Spleen (tissue), 11 donors: ENCODE measurements at regions not wholly inside any gene's neighbourhood (a gene's known extent, or its start where the extent isn't known, plus 50 kb on each side); places are given as distances from the start of the nearest gene placed in this dataset.

ENCODE experiments used
- DNase-seq: peaks from one replicate; pipeline ENCODE4 v3.0.0-alpha.2; 2020
- H3K27ac ChIP-seq, 8 donors: fragments of 200-600 bp; sonication (generic) in 7 of 8; 1 replicate in 4 of 8; 2 replicates in 4 of 8; pipeline versions ENCODE4 v1.5.0 to v1.8.0; 2016 to 2021; ENCODE audit warnings: inconsistent platforms in 4 of 8, mild to moderate bottlenecking in 4 of 8, moderate library complexity in 1 of 8
- H3K27me3 ChIP-seq, 7 donors: fragments of 200-600 bp; sonication (generic) in 6 of 7; replicated peaks in 1 of 7; 1 replicate in 4 of 7; 2 replicates in 3 of 7; pipeline versions ENCODE4 v1.5.0 to v1.8.0; 2016 to 2021; ENCODE audit warnings: inconsistent platforms in 3 of 7, mild to moderate bottlenecking in 1 of 7
- H3K36me3 ChIP-seq, 6 donors: fragments of 200-600 bp; sonication (generic) in 5 of 6; 1 replicate in 4 of 6; 2 replicates in 2 of 6; pipeline versions ENCODE4 v1.5.0 to v1.8.0; 2016 to 2021; ENCODE audit warnings: inconsistent platforms in 2 of 6
- H3K4me1 ChIP-seq, 6 donors: fragments of 200-600 bp; sonication (generic) in 5 of 6; 1 replicate in 3 of 6; 2 replicates in 3 of 6; pipeline versions ENCODE4 v1.5.0 to v1.8.0; 2016 to 2021; ENCODE audit warnings: inconsistent platforms in 3 of 6
- H3K4me3 ChIP-seq, 8 donors: fragments of 200-600 bp; sonication (generic) in 7 of 8; 1 replicate in 4 of 8; 2 replicates in 4 of 8; pipeline versions ENCODE4 v1.5.0 to v1.8.0; 2016 to 2021; ENCODE audit warnings: inconsistent platforms in 4 of 8, mild to moderate bottlenecking in 4 of 8, moderate library complexity in 2 of 8
- H3K9me3 ChIP-seq, 8 donors: fragments of 200-600 bp; sonication (generic) in 7 of 8; 1 replicate in 4 of 8; 2 replicates in 4 of 8; pipeline versions ENCODE4 v1.5.0 to v1.8.0; 2016 to 2021; ENCODE audit warnings: inconsistent platforms in 4 of 8
- POLR2A ChIP-seq, 3 donors: fragments of 450-650 bp; IDR thresholded peaks; one replicate each; pipeline ENCODE4 v1.5.1; 2017; ENCODE audit warnings: antibody characterized with exemption in 3 of 3, mild to moderate bottlenecking in 1 of 3
- POLR2AphosphoS5 ChIP-seq, 3 donors: sonication (generic); formaldehyde crosslinking; IDR thresholded peaks; one replicate each; pipeline ENCODE4 v1.5.1; 2017; ENCODE audit warnings: antibody characterized with exemption in 3 of 3
- WGBS, 5 donors: extraction: QIAGEN DNeasy Blood & Tissue Kit in 3 of 5; methylation state at CpG; one replicate each; pipeline versions ENCODE4 v1.1.5 to v1.1.7; 2013 to 2018; 5-methylcytosine and 5-hydroxymethylcytosine counted together
- intact Hi-C: fragments of 100-400 bp; cut with DNase I; formaldehyde crosslinking; loops from one replicate; pipeline ENCODE4 v1.15.0; 2023; ENCODE audit warnings: low total_unique reads
- TF ChIP-seq, protein P1 (sequence below), 11 experiments: fragments of 200-600 bp in 7 of 11; fragments of 450-650 bp in 4 of 11; sonication (generic) in 4 of 11; IDR thresholded peaks in 8 of 11; conservative IDR thresholded peaks in 3 of 11; 1 replicate in 7 of 11; 2 replicates in 4 of 11; pipeline versions ENCODE4 v1.4.0 to v1.8.0; 2016 to 2021; ENCODE audit warnings: antibody characterized with exemption in 11 of 11, inconsistent platforms in 4 of 11, mild to moderate bottlenecking in 1 of 11
- donor health status: healthy with polysubstance abuse.
- donor health status: DM: no; HTN: no; CAD: no; lungs with moderate emphysema.
- donor health status: DM: no; HTN: no; CAD: no.
- donor health status: Bipolar disorder and iron deficiency.
- donor health status: healthy.
- donor health status: DM: no; HTN: no; CAD: no.
- donor health status: DM: yes; HTN: yes; CAD: no.

DNA sequence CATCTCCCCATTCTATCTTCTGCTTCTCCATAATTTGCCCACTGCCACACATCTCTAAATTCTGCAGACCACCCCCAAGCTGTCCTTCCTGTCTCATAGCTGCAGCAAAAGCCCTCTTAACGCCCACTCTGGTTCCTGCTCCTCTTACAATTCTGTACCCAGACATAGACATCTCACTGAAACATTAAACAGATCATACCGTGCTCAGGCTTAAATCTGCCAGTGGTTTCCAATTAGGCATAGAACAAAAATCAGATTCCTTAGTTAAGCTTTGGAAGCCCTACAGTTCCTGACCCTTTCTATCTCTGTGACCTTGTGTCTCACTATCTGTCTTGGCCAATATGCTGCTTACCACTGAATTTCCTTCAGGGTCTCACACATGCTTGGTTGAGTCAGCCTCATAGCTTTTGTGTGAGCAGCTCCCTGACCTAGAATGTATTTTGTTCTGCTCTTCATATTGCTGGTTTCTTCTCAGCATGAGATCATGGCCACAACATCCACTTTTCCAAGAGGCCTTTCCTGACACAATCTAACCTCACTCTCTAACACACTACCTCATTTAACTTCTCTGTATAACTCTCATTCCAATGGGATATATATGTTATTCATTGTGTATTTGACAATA, 749.7 kb downstream of the MAFB start:
- no peak for DNase-seq
- Histone ChIP-seq H3K9me3 (no peaks in the 10 kb centered on the region), H3K27ac (no peak overlapping the region), H3K4me3 (no peak overlapping the region), H3K27me3 (peaks cover 0 to 8% (median 0%) of the 10 kb centered on the region in 7 donors), H3K4me1 (peaks cover 0 to 5% (median 0%) of the 10 kb centered on the region in 6 donors), H3K36me3 (no peaks in the 10 kb centered on the region)
- 78 to 83% (median 81%) methylated on average over 2 of the region's 2 CpGs for WGBS, 5 donors
- TF ChIP-seq POLR2AphosphoS5 (IDR thresholded peaks at IDR 0.05) = no peak
- TF ChIP-seq, protein P1, sequence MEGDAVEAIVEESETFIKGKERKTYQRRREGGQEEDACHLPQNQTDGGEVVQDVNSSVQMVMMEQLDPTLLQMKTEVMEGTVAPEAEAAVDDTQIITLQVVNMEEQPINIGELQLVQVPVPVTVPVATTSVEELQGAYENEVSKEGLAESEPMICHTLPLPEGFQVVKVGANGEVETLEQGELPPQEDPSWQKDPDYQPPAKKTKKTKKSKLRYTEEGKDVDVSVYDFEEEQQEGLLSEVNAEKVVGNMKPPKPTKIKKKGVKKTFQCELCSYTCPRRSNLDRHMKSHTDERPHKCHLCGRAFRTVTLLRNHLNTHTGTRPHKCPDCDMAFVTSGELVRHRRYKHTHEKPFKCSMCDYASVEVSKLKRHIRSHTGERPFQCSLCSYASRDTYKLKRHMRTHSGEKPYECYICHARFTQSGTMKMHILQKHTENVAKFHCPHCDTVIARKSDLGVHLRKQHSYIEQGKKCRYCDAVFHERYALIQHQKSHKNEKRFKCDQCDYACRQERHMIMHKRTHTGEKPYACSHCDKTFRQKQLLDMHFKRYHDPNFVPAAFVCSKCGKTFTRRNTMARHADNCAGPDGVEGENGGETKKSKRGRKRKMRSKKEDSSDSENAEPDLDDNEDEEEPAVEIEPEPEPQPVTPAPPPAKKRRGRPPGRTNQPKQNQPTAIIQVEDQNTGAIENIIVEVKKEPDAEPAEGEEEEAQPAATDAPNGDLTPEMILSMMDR (IDR thresholded peaks at IDR 0.05 in 8 of 11, conservative IDR thresholded peaks at IDR 0.05 in 3 of 11) = no peak
- TF ChIP-seq POLR2A (IDR thresholded peaks at IDR 0.05) = no peak
- intact Hi-C loops = no loop called here

DNA sequence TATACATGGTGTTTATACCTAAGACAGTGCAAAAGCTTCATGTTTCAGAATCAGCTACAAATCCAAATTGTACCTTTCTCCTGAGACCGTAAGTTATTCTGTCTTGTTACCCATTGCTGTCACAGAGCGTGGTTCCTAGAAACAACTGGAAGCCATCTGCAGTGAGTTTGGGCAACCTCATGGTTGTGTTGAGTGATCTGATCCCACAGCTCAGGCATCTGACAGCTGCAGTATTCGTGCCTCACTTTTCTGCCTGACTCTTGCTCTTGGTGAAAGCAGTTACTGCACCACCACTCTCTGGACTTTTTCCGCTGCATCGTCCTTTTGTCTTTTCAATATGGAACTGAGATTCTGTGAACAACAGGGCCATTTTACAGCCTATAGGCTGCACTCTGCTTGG, 752.6 kb downstream of the MAFB start:
- Histone ChIP-seq H3K27me3 (peaks cover 0 to 4% (median 0%) of the 10 kb centered on the region in 7 donors), H3K36me3 (no peaks in the 10 kb centered on the region), H3K27ac (no peak overlapping the region), H3K9me3 (no peaks in the 10 kb centered on the region), H3K4me1 (peaks cover 0 to 4% (median 0%) of the 10 kb centered on the region in 6 donors), H3K4me3 (no peak overlapping the region)
- no peak for TF ChIP-seq POLR2A (IDR thresholded peaks at IDR 0.05)
- TF ChIP-seq, protein P1 (IDR thresholded peaks at IDR 0.05 in 8 of 11, conservative IDR thresholded peaks at IDR 0.05 in 3 of 11) = no peak
- no peak for TF ChIP-seq POLR2AphosphoS5 (IDR thresholded peaks at IDR 0.05)
- DNase-seq = no peak
- WGBS, 5 donors = 75 to 82% (median 77%) methylated on average over 5 of the region's 5 CpGs
- intact Hi-C loops = no loop called here

DNA sequence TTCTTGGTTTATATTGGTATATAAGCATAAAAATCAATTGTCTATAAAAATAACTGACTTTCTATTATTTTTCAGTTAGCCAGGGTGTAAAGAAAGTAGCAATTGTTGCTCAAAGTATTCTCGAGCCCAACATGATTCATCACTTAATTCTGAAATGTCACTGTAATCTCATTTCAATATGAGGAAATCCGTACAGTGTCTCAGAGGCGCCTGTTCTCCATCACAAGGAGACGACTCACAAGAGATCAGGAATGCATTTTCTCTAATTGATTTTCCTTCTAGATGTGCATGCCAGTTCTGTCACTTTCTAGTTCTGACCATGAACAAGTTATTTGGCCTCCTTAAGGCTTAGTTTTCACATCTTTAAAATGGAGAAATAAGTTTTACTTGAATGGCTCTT, 753.1 kb downstream of the MAFB start:
- H3K4me1 ChIP-seq = no peaks in the 10 kb centered on the region
- WGBS, 5 donors = 66 to 74% (median 70%) methylated on average over 4 of the region's 4 CpGs
- H3K27me3 ChIP-seq = peaks cover 0 to 4% (median 0%) of the 10 kb centered on the region in 7 donors
- H3K4me3 ChIP-seq = no peak overlapping the region
- no peaks in the 10 kb centered on the region for H3K9me3 ChIP-seq
- DNase-seq = no peak
- no peak for TF ChIP-seq POLR2AphosphoS5 (IDR thresholded peaks at IDR 0.05)
- TF ChIP-seq POLR2A (IDR thresholded peaks at IDR 0.05) = no peak
- TF ChIP-seq, protein P1 (IDR thresholded peaks at IDR 0.05 in 8 of 11, conservative IDR thresholded peaks at IDR 0.05 in 3 of 11) = no peak
- intact Hi-C loops = no loop called here
- H3K36me3 ChIP-seq = no peaks in the 10 kb centered on the region
- H3K27ac ChIP-seq = no peak overlapping the region

DNA sequence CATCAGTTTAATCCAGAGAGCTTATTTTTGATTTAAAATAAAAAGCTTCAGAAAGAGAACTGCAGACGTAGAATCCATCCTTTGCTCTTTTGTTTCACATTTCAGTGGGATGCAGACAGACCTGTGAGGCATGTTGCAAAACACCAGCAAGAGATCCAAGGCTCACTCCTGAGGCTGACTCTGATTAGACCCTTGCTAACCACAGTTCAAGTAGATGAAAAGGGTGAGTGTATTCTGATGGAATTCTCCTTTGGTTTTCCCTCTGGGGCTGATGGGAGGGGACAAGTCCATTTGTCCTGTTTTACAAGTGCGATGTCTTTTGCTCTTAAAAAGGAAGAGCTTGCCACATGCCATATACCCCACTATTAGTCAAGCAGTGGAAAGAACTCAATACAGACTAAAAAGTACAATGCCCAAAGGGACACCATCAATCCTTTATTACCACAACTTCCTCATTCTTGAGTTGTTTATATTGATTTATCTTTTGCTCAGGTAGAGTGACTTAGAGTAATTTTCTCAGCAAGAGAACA, 772.7 kb downstream of the MAFB start:
- H3K27me3 ChIP-seq = peaks cover 0 to 35% (median 0%) of the 10 kb centered on the region in 7 donors
- intact Hi-C loops = no loop called here
- H3K4me3 ChIP-seq = no peak overlapping the region
- H3K27ac ChIP-seq = no peak overlapping the region
- H3K4me1 ChIP-seq = no peaks in the 10 kb centered on the region
- 78 to 91% (median 82%) methylated on average over 2 of the region's 2 CpGs for WGBS, 5 donors
- peaks cover 0 to 1% (median 0%) of the 10 kb centered on the region in 8 donors for H3K9me3 ChIP-seq
- H3K36me3 ChIP-seq = no peaks in the 10 kb centered on the region
- DNase-seq = no peak
- TF ChIP-seq, protein P1 (IDR thresholded peaks at IDR 0.05 in 8 of 11, conservative IDR thresholded peaks at IDR 0.05 in 3 of 11) = no peak
- no peak for TF ChIP-seq POLR2AphosphoS5 (IDR thresholded peaks at IDR 0.05)
- TF ChIP-seq POLR2A (IDR thresholded peaks at IDR 0.05) = no peak
